NCI-H526 (cell line): ENCODE measurements at regions not wholly inside any gene's neighbourhood (a gene's known extent, or its start where the extent isn't known, plus 50 kb on each side); places are given as distances from the start of the nearest gene placed in this dataset.
"Not testable (repeated sequence)": the region's sequence is repeated elsewhere in the genome, so short reads cannot be mapped to it uniquely, and the experiment has no call there.

Source experiments
- DNase-seq, 2 experiments: peaks; one replicate each; lab custom pipeline; 2025; lab: John Stamatoyannopoulos, UW

DNA sequence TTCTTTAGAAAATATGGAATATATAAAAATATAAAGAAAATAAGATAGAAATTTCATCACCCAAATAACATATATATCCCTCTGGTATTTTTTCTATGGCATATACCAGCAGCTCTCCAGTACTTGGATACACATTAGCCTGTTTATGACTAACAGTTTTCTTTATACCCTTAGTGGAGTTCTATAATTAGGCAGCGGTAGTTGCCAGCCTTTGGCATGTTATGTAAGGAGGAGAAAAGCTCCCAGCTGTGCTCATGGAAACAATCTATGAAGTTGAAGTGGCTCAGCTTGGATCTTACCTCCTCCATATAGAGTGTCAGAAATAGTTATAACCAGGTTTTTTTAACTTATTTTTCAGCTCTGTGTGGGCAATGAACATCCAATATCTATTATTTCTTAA, 1636.8 kb downstream of the AMY1C start:
- DNase-seq: no peak

- DNase-seq: no peak
Observed at GRCh38 chr1:105396001-105396400, 1646.3 kb downstream of the AMY1C start.

DNA sequence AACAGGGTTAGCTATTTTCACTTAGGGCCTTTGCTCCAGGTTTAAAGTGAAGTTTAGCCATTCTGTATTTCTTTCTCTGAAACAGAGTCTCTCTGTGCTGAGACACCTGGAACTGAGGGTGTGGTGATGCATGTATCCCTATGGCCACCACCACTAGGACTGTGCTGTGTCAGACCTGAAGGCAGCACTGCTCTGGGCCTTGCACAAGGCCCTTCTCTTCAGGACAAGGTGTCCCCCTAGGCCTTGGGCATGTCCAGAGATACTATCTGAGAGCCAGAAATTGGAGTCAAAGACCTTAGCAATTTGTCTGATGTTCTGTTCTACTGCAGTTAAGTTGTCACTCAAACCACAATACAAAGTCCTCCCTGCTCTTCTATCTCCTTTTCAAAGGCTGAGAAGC, 1649.2 kb downstream of the AMY1C start:
- no peak for DNase-seq

- DNase-seq: no peak
Observed at GRCh38 chr1:105399716-105400115, 1650.0 kb downstream of the AMY1C start.

- DNase-seq: no peak
Observed at GRCh38 chr1:105416261-105416660, 1640.2 kb upstream of the PRMT6 start.

GRCh38 chr1:105419030-105419429, 1637.4 kb upstream of the PRMT6 start:
- no peak for DNase-seq

- no peak for DNase-seq
Observed at GRCh38 chr1:105427543-105427942, 1628.9 kb upstream of the PRMT6 start.

DNA sequence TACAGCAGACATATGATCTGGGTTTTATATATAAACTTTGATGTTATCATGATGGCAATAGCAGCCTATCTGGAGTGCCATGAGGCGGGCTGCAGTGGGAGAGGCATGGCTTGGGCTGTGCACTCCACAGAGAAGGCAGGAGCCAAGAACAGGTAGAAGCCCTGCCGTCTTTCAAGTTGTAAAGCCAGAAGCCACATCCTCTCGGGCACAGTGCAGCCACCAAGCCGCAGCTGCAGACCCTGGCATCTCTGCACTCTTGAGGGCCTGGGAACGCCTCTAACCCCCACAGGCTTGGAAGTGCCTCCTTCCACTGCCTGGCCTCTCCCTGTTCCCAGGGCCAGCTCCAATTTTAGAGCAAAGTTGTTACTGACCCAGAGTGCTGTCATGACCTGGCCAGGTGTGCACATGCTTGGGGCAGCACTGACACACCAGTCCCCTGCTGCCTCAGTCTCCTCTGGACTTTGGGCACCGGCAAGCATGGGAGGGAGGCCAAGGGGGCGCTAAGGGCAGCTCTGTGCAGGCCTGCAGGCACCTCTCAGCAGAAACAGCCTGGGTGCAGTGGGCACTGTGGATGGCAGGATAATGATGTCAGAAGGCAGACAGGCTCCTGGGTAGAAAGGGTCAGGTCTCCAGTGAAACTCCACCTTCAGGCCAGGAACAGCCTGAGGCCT, 1619.8 kb upstream of the PRMT6 start:
- DNase-seq: no peak

- no peak for DNase-seq
Observed at GRCh38 chr1:105437847-105438246, 1618.6 kb upstream of the PRMT6 start.

GRCh38 chr1:105442901-105443300, 1613.6 kb upstream of the PRMT6 start:
- no peak for DNase-seq

GRCh38 chr1:105459759-105460158, 1596.7 kb upstream of the PRMT6 start:
- no peak for DNase-seq

- DNase-seq: no peak
Observed at GRCh38 chr1:105462308-105462707, 1594.2 kb upstream of the PRMT6 start.

DNA sequence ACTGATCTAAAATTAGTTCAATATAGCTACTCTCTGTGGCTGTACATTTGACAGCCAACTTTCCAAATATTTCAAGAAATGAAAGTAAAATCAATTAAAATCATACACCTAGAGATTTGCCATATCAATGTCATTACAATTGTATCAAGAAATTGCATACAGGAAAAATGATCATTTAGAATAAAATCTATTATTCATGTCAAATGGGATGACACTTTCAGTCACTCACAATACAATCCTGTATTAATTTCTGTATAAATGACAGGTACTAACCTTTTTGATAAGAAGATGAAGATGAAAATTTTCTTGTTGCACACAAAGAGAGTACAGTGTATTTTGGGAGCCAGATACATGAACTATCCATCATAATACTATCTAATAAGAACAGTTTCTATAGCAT, 1588.9 kb upstream of the PRMT6 start:
- no peak for DNase-seq

- DNase-seq: not testable (repeated sequence)
Observed at GRCh38 chr1:105470541-105470940, 1585.9 kb upstream of the PRMT6 start.

DNA sequence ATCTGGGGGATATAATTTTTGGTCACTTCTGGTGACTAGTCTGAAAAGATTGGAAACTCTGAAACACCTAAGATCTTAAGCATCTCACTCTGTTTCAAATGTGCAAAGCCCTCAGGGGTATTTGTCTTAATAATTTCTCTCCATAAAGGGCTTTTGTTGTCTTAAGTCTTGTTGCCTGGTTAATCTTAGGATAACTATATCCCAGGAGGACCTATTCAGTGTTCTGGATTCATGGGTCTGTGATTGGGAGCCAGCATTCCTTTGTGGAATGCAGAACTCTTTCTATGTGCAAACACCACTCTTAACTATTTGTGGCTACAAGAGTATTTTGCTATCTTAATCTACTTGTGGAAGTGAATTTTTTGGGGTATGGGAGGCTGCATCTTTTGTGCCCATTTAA, 1573.0 kb upstream of the PRMT6 start:
- DNase-seq: no peak

GRCh38 chr1:105485207-105485606, 1571.3 kb upstream of the PRMT6 start:
- DNase-seq: no peak

- DNase-seq: no peak
Observed at GRCh38 chr1:105492921-105493320, 1563.6 kb upstream of the PRMT6 start.

DNA sequence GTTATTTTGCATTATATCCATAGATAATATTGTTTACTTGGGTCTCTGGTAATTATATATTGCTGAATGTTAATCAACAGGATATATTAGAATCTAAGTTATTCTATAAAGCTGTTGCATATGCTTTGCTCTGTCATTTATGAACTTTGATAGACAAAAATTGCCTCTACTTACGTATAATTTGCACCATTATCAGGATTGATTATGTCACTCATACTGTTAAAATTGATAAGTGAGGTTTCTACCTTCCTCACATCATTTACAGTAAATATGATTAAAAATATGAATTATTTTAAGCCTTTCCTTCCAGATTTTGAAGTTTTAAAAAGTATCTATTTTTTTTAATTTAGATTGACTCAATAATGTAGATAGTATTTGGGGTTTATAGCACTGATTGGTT, 1540.4 kb upstream of the PRMT6 start:
- no peak for DNase-seq

DNA sequence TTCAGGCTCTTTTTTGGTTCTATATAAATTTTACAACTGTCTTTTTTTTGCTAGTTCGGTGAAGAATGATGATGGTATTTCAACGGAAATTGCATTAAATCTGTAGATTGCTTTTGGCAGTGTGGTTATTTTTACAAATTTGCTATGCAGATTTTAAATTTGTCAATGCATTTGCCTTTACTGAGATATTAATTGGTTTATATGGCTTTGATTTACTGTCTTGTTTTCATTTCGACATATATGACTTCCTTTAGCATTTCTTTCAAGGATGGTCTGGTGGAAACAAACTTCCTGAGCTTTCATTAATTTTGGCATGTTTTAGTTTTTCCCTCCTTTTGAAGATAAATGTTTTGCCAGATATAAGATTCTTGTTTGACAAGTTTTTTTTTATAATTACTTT, 1522.5 kb upstream of the PRMT6 start:
- DNase-seq: no peak

DNA sequence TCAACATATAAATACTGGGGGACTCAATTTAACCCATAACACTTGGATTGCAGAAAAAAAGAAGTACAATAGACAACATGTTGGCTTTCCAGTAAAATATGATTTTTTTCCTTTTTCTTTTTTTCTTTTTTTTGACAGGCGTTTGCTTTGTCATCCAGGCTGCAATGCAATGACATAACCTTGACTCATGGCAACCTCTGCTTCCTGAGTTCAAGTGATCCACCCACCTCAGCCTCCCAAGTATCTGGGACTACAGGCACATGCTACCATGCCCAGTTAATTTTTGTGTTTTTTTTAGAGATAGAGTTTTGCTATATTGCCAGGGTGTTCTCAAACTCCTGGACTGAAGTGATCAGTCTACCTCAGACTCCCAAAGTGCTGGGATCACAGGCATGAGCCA, 1512.0 kb upstream of the PRMT6 start:
- DNase-seq: no peak

- DNase-seq: no peak
Observed at GRCh38 chr1:105556266-105556665, 1500.2 kb upstream of the PRMT6 start.

GRCh38 chr1:105558023-105558422, 1498.5 kb upstream of the PRMT6 start:
- DNase-seq: no peak

DNA sequence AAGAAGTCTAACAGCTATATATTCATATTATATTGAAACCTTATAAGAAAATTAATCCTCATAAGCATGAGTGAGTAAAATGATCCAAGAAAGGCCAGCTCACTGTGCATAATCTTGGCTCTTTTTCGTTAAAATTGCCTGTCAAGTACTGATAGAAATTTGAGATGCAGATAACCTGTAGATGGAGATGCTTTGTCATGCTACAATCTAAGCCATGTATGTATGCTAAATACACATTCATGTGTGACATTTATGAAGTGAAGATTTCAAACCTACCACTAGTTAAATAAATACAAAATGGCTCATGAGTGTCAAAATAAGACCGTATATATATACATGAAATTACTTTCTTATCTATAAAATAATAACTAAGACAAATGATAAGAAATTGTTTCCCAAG, 1491.5 kb upstream of the PRMT6 start:
- no peak for DNase-seq

DNA sequence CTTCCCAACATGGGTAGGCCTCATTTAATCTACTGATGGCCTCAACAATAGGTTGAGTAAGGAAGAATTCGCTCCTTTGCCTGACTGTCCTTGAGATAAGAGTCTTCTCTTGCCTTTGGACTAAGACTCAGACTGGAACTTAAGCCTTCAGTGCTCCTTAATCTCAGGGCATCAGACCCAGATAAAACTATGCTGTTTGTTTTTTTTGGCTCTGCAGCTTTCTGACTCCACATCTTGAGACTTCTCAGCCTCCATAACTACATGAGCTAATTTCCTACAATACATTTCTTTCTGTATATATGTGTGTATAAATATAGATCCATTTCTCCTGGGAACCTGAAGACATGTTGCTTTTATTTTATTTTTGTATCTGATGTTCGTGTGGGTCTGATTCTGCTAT, 1470.7 kb upstream of the PRMT6 start:
- DNase-seq: no peak

- DNase-seq: no peak
Observed at GRCh38 chr1:105591681-105592080, 1464.8 kb upstream of the PRMT6 start.
